OCI-LY7 (cell line): ENCODE measurements at regions not wholly inside any gene's neighbourhood (a gene's known extent, or its start where the extent isn't known, plus 50 kb on each side); places are given as distances from the start of the nearest gene placed in this dataset.

Source experiments
- BruUV-seq: library from RNA; stranded (reverse); fragments of 400-500 nt; replicated peaks from 2 replicates; lab custom pipeline; 2021; lab: Mats Ljungman, UMichigan
- CTCF ChIA-PET: fragments of 300-600 bp; sonication (Branson Sonifier 250); formaldehyde crosslinking; loops from one replicate; lab custom pipeline; 2022; ENCODE audit warnings: antibody characterized with exemption; ENCODE audit not compliant: unreplicated experiment; lab: Charles Lee
- POLR2A ChIA-PET: fragments of 300-600 bp; sonication (Branson Sonifier 250); formaldehyde crosslinking; loops from one replicate; lab custom pipeline; 2022; ENCODE audit warnings: antibody characterized with exemption; lab: Charles Lee
- DNase-seq: peaks from one replicate; pipeline ENCODE4 v3.0.0-alpha.2; 2015; ENCODE audit warnings: low spot score
- H2AFZ ChIP-seq: fragments of 200-600 bp; sonication (generic), shearing (Covaris generic); 2 replicates; pipeline ENCODE4 v1.6.1; 2014; ENCODE audit warnings: mild to moderate bottlenecking, antibody characterized with exemption, low read length, moderate library complexity
- H3K27ac ChIP-seq: fragments of 200-600 bp; sonication (generic); 2 replicates; pipeline ENCODE4 v1.5.1; 2014; ENCODE audit warnings: mixed run types, low read depth, mild to moderate bottlenecking, moderate library complexity, low read length, inconsistent platforms; ENCODE audit not compliant: poor library complexity, severe bottlenecking
- H3K36me3 ChIP-seq: fragments of 200-600 bp; sonication (generic); 2 replicates; pipeline ENCODE4 v1.6.1; 2014; ENCODE audit warnings: mild to moderate bottlenecking, antibody characterized with exemption, low read length, moderate library complexity, mixed read lengths; ENCODE audit not compliant: insufficient read depth
- H3K4me1 ChIP-seq: fragments of 200-600 bp; sonication (generic); 2 replicates; pipeline ENCODE4 v1.5.1; 2014; ENCODE audit warnings: mild to moderate bottlenecking, low read length; ENCODE audit not compliant: insufficient read depth, poor library complexity, severe bottlenecking
- H3K4me2 ChIP-seq: fragments of 200-600 bp; sonication (generic); 2 replicates; pipeline ENCODE4 v1.6.1; 2014; ENCODE audit warnings: mild to moderate bottlenecking, low read length
- H3K4me3 ChIP-seq: fragments of 200-600 bp; sonication (generic); 2 replicates; pipeline ENCODE4 v1.5.1; 2014; ENCODE audit warnings: mild to moderate bottlenecking, low read depth, low read length; ENCODE audit not compliant: poor library complexity, severe bottlenecking
- H3K79me2 ChIP-seq: fragments of 200-600 bp; sonication (generic); 2 replicates; pipeline ENCODE4 v1.6.1; 2016; ENCODE audit warnings: low read depth, mild to moderate bottlenecking, low read length, moderate library complexity, mixed read lengths; ENCODE audit not compliant: insufficient read depth
- H3K9me2 ChIP-seq: fragments of 200-600 bp; sonication (generic); 2 replicates; pipeline ENCODE4 v1.6.1; 2016; ENCODE audit warnings: mild to moderate bottlenecking, low read length, mixed read lengths; ENCODE audit not compliant: insufficient read depth
- H3K9me3 ChIP-seq: fragments of 200-600 bp; sonication (generic); 2 replicates; pipeline ENCODE4 v1.6.1; 2014; ENCODE audit warnings: mild to moderate bottlenecking, mixed run types, low read length, mixed read lengths
- H4K20me1 ChIP-seq: fragments of 200-600 bp; sonication (generic); 2 replicates; pipeline ENCODE4 v1.6.1; 2014; ENCODE audit warnings: mild to moderate bottlenecking, antibody characterized with exemption, low read length, moderate library complexity, mixed read lengths; ENCODE audit not compliant: insufficient read depth
- EZH2phosphoT487 ChIP-seq: fragments of 200-600 bp; sonication (generic); IDR thresholded peaks from 2 replicates; pipeline ENCODE4 v1.6.1; 2018; ENCODE audit warnings: low read depth, borderline replicate concordance, mild to moderate bottlenecking, mixed run types, antibody characterized with exemption, low read length, moderate library complexity, mixed read lengths
- intact Hi-C: fragments of 100-400 bp; cut with micrococcal nuclease; formaldehyde crosslinking; loops from one replicate; pipeline ENCODE4 v1.10.0; 2022; ENCODE audit not compliant: unreplicated experiment
- TF ChIP-seq, protein P1 (sequence below): fragments of 200-600 bp; sonication (generic); conservative IDR thresholded peaks from 2 replicates; pipeline ENCODE4 v1.5.1; 2014; ENCODE audit warnings: mild to moderate bottlenecking, antibody characterized with exemption, low read length, moderate library complexity, mixed read lengths

GRCh38 chr17:45690625-45691275 is 93.4 kb upstream of the CRHR1 start:
- POLR2A ChIA-PET: no interaction called here
- no peaks in the 10 kb centered on the region for H3K79me2 ChIP-seq
- no peak for DNase-seq
- H3K36me3 ChIP-seq: no peaks in the 10 kb centered on the region
- no peak overlapping the region for H3K4me2 ChIP-seq
- no peak overlapping the region for H2AFZ ChIP-seq
- H3K9me2 ChIP-seq: no peaks in the 10 kb centered on the region
- H3K4me3 ChIP-seq: no peak overlapping the region
- no peak overlapping the region for H3K27ac ChIP-seq
- intact Hi-C loops: no loop called here
- CTCF ChIA-PET: no interaction called here
- H3K9me3 ChIP-seq: no peaks in the 10 kb centered on the region
- no TSS peak for BruUV-seq
- TF ChIP-seq, protein P1, sequence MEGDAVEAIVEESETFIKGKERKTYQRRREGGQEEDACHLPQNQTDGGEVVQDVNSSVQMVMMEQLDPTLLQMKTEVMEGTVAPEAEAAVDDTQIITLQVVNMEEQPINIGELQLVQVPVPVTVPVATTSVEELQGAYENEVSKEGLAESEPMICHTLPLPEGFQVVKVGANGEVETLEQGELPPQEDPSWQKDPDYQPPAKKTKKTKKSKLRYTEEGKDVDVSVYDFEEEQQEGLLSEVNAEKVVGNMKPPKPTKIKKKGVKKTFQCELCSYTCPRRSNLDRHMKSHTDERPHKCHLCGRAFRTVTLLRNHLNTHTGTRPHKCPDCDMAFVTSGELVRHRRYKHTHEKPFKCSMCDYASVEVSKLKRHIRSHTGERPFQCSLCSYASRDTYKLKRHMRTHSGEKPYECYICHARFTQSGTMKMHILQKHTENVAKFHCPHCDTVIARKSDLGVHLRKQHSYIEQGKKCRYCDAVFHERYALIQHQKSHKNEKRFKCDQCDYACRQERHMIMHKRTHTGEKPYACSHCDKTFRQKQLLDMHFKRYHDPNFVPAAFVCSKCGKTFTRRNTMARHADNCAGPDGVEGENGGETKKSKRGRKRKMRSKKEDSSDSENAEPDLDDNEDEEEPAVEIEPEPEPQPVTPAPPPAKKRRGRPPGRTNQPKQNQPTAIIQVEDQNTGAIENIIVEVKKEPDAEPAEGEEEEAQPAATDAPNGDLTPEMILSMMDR: no peak
- no peak for TF ChIP-seq EZH2phosphoT487
- no peaks in the 10 kb centered on the region for H4K20me1 ChIP-seq
- H3K4me1 ChIP-seq: no peaks in the 10 kb centered on the region

DNA sequence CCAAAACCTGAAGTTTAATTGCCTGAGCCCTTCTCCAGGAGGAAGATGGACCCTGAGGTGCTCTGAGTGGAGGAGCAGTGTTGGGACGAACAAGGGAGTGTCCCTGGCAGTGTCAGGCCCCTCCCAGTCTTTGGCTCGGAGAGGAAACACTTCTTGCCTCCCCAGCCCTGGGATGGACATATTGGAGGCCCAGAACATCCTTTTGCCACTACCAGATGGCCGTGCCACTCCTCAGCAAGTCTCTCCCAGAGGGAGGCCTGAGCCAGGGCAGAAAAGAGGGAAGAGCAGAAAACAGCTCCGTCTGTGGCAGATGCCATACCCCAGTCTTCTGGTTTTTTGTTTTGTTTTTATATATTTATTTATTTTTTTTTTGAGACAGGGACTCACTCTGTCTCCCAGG is 91.5 kb upstream of the CRHR1 start:
- intact Hi-C loops: no loop called here
- Histone ChIP-seq H3K79me2 (no peaks in the 10 kb centered on the region), H2AFZ (no peak overlapping the region), H3K4me3 (no peak overlapping the region), H3K9me3 (no peaks in the 10 kb centered on the region), H3K4me1 (no peaks in the 10 kb centered on the region), H3K27ac (no peak overlapping the region), H3K4me2 (no peak overlapping the region), H3K9me2 (no peaks in the 10 kb centered on the region), H4K20me1 (no peaks in the 10 kb centered on the region), H3K36me3 (no peaks in the 10 kb centered on the region)
- no peak for DNase-seq
- POLR2A ChIA-PET: no interaction called here
- BruUV-seq: no TSS peak
- CTCF ChIA-PET: no interaction called here
- TF ChIP-seq, protein P1: no peak
- no peak for TF ChIP-seq EZH2phosphoT487

GRCh38 chr17:45693792-45694191 is 90.3 kb upstream of the CRHR1 start:
- BruUV-seq: no TSS peak
- DNase-seq: no peak
- H3K27ac ChIP-seq: no peak overlapping the region
- H3K9me2 ChIP-seq: no peaks in the 10 kb centered on the region
- H3K4me1 ChIP-seq: no peaks in the 10 kb centered on the region
- intact Hi-C loops: no loop called here
- no peak overlapping the region for H3K4me2 ChIP-seq
- ChIA-PET CTCF (no interaction called here), POLR2A (no interaction called here)
- no peaks in the 10 kb centered on the region for H3K36me3 ChIP-seq
- H4K20me1 ChIP-seq: no peaks in the 10 kb centered on the region
- no peaks in the 10 kb centered on the region for H3K9me3 ChIP-seq
- no peak for TF ChIP-seq EZH2phosphoT487
- TF ChIP-seq, protein P1: no peak
- no peak overlapping the region for H2AFZ ChIP-seq
- no peak overlapping the region for H3K4me3 ChIP-seq
- H3K79me2 ChIP-seq: no peaks in the 10 kb centered on the region
